Astrocyte (in vitro differentiated cells and primary cell): ENCODE measurements at regions not wholly inside any gene's neighbourhood (a gene's known extent, or its start where the extent isn't known, plus 50 kb on each side); places are given as distances from the start of the nearest gene placed in this dataset.
A peak's percentile ranks its signal among the peaks of the same experiment; 100 is the strongest.
"Not testable (repeated sequence)": the region's sequence is repeated elsewhere in the genome, so short reads cannot be mapped to it uniquely, and the experiment has no call there.

ENCODE experiments used
- DNase-seq: peaks from one replicate; pipeline ENCODE4 v3.0.0-alpha.2; 2010; ENCODE audit warnings: low read depth
- FAIRE-seq: peaks from 2 replicates; lab custom pipeline; 2011; peaks lifted over from hg19 to GRCh38; lab: Jason Lieb, UNC
- H2AFZ ChIP-seq: 2 replicates; pipeline ENCODE4 v1.6.0; 2012; ENCODE audit warnings: low read depth, low read length, inconsistent platforms
- H3K27ac ChIP-seq: 2 replicates; pipeline ENCODE4 v1.5.1; 2011; ENCODE audit warnings: low read depth, low read length, inconsistent platforms
- H3K27me3 ChIP-seq: 2 replicates; pipeline ENCODE4 v1.6.0; 2011; ENCODE audit warnings: low read length, inconsistent platforms; ENCODE audit not compliant: insufficient read depth
- H3K36me3 ChIP-seq: 2 replicates; pipeline ENCODE4 v1.5.1; 2011; ENCODE audit warnings: low read length, inconsistent platforms; ENCODE audit not compliant: insufficient read depth
- H3K4me1 ChIP-seq: 2 replicates; pipeline ENCODE4 v1.5.1; 2011; ENCODE audit warnings: low read length, inconsistent platforms; ENCODE audit not compliant: insufficient read depth
- H3K4me2 ChIP-seq: 2 replicates; pipeline ENCODE4 v1.6.0; 2012; ENCODE audit warnings: low read length, inconsistent platforms
- H3K4me3 ChIP-seq: 2 replicates; pipeline ENCODE4 v1.5.1; 2011; ENCODE audit warnings: low read depth, mild to moderate bottlenecking, low read length, inconsistent platforms; ENCODE audit not compliant: insufficient read depth
- H3K79me2 ChIP-seq: 2 replicates; pipeline ENCODE4 v1.6.0; 2012; ENCODE audit warnings: mild to moderate bottlenecking, low read length, inconsistent platforms; ENCODE audit not compliant: insufficient read depth
- H3K9ac ChIP-seq: 2 replicates; pipeline ENCODE4 v1.6.0; 2012; ENCODE audit warnings: mild to moderate bottlenecking, low read length, inconsistent platforms
- H3K9me3 ChIP-seq: 2 replicates; pipeline ENCODE4 v1.5.1; 2012; ENCODE audit warnings: low read depth, mild to moderate bottlenecking, low read length, inconsistent platforms; ENCODE audit not compliant: insufficient read depth
- H4K20me1 ChIP-seq: 2 replicates; pipeline ENCODE4 v1.6.0; 2012; ENCODE audit warnings: low read length, inconsistent platforms; ENCODE audit not compliant: insufficient read depth
- H3K27ac Mint-ChIP-seq: one replicate; pipeline ENCODE4 v1.8.0; 2021; ENCODE audit warnings: mild to moderate bottlenecking, mixed read lengths; ENCODE audit not compliant: unreplicated experiment
- H3K27me3 Mint-ChIP-seq: one replicate; pipeline ENCODE4 v1.8.0; 2021; ENCODE audit warnings: low read depth, mixed read lengths; ENCODE audit not compliant: unreplicated experiment
- H3K36me3 Mint-ChIP-seq: one replicate; pipeline ENCODE4 v1.8.0; 2021; ENCODE audit warnings: low read depth, mixed read lengths; ENCODE audit not compliant: unreplicated experiment
- H3K4me1 Mint-ChIP-seq: one replicate; pipeline ENCODE4 v1.8.0; 2021; ENCODE audit warnings: low read depth, mixed read lengths; ENCODE audit not compliant: unreplicated experiment
- H3K4me3 Mint-ChIP-seq: one replicate; pipeline ENCODE4 v1.8.0; 2021; ENCODE audit warnings: mild to moderate bottlenecking, moderate library complexity, mixed read lengths; ENCODE audit not compliant: unreplicated experiment
- H3K9me3 Mint-ChIP-seq: one replicate; pipeline ENCODE4 v1.8.0; 2021; ENCODE audit warnings: mild to moderate bottlenecking, mixed read lengths; ENCODE audit not compliant: unreplicated experiment
- CTCF ChIP-seq: IDR thresholded peaks from 2 replicates; pipeline ENCODE4 v1.5.1; 2011; ENCODE audit warnings: low read depth, mild to moderate bottlenecking, inconsistent platforms, low read length, moderate library complexity; ENCODE audit not compliant: insufficient read depth
- EZH2 ChIP-seq: IDR thresholded peaks from 2 replicates; pipeline ENCODE4 v1.6.1; 2012; ENCODE audit warnings: mild to moderate bottlenecking, low read length, inconsistent platforms; ENCODE audit not compliant: insufficient read depth

- no peak overlapping the region for H2AFZ ChIP-seq
- no peaks in the 10 kb centered on the region for H3K79me2 ChIP-seq
- H3K4me1 Mint-ChIP-seq = peaks cover 19% of the 10 kb centered on the region
- no peak overlapping the region for H3K27ac ChIP-seq
- no peak overlapping the region for H3K27ac Mint-ChIP-seq
- no peak for FAIRE-seq
- H3K9me3 Mint-ChIP-seq = no peaks in the 10 kb centered on the region
- H4K20me1 ChIP-seq = no peaks in the 10 kb centered on the region
- no peak overlapping the region for H3K4me3 Mint-ChIP-seq
- no peaks in the 10 kb centered on the region for H3K9me3 ChIP-seq
- no peaks in the 10 kb centered on the region for H3K36me3 ChIP-seq
- H3K36me3 Mint-ChIP-seq = no peaks in the 10 kb centered on the region
- H3K27me3 Mint-ChIP-seq = no peaks in the 10 kb centered on the region
- no peak for TF ChIP-seq EZH2
- no peak for TF ChIP-seq CTCF
- H3K9ac ChIP-seq = no peak overlapping the region
- H3K4me3 ChIP-seq = no peak overlapping the region
- no peak for DNase-seq
- H3K4me1 ChIP-seq = peaks cover 8% of the 10 kb centered on the region
- no peaks in the 10 kb centered on the region for H3K27me3 ChIP-seq
- H3K4me2 ChIP-seq = no peak overlapping the region
Observed at GRCh38 chr14:35212471-35213142, 79.6 kb upstream of the PSMA6 start.

- no peak for DNase-seq
- Mint-ChIP-seq H3K36me3 (no peaks in the 10 kb centered on the region), H3K4me3 (no peak overlapping the region), H3K9me3 (no peaks in the 10 kb centered on the region), H3K27me3 (no peaks in the 10 kb centered on the region), H3K27ac (no peak overlapping the region), H3K4me1 (peaks cover 19% of the 10 kb centered on the region)
- no peaks in the 10 kb centered on the region for H3K9me3 ChIP-seq
- no peaks in the 10 kb centered on the region for H4K20me1 ChIP-seq
- no peak overlapping the region for H3K27ac ChIP-seq
- no peak overlapping the region for H2AFZ ChIP-seq
- no peaks in the 10 kb centered on the region for H3K79me2 ChIP-seq
- no peak overlapping the region for H3K9ac ChIP-seq
- peaks cover 8% of the 10 kb centered on the region for H3K4me1 ChIP-seq
- TF ChIP-seq CTCF (no peak), EZH2 (no peak)
- no peaks in the 10 kb centered on the region for H3K36me3 ChIP-seq
- no peak overlapping the region for H3K4me2 ChIP-seq
- H3K27me3 ChIP-seq = no peaks in the 10 kb centered on the region
- H3K4me3 ChIP-seq = no peak overlapping the region
- no peak for FAIRE-seq
Observed at GRCh38 chr14:35213143-35213788, 78.9 kb upstream of the PSMA6 start.

- peaks cover 8% of the 10 kb centered on the region for H3K4me1 ChIP-seq
- TF ChIP-seq EZH2 = no peak
- no peak for TF ChIP-seq CTCF
- peak overlapping the region; percentile 2 for H3K4me2 ChIP-seq
- no peaks in the 10 kb centered on the region for H3K36me3 Mint-ChIP-seq
- no peak overlapping the region for H2AFZ ChIP-seq
- peak; percentile 93 for FAIRE-seq
- no peaks in the 10 kb centered on the region for H4K20me1 ChIP-seq
- H3K27ac ChIP-seq = peak overlapping the region; percentile 23
- H3K27me3 Mint-ChIP-seq = no peaks in the 10 kb centered on the region
- H3K36me3 ChIP-seq = no peaks in the 10 kb centered on the region
- no peaks in the 10 kb centered on the region for H3K79me2 ChIP-seq
- H3K27me3 ChIP-seq = no peaks in the 10 kb centered on the region
- no peak overlapping the region for H3K4me3 ChIP-seq
- H3K4me3 Mint-ChIP-seq = no peak overlapping the region
- peak; percentile 55 for DNase-seq
- peak overlapping the region; percentile 11 for H3K27ac Mint-ChIP-seq
- H3K4me1 Mint-ChIP-seq = peaks cover 19% of the 10 kb centered on the region
- H3K9me3 ChIP-seq = no peaks in the 10 kb centered on the region
- H3K9me3 Mint-ChIP-seq = no peaks in the 10 kb centered on the region
- H3K9ac ChIP-seq = peak overlapping the region; percentile 3
Observed at GRCh38 chr14:35213869-35214387, 78.3 kb upstream of the PSMA6 start.

GRCh38 chr14:35214402-35214801 lies 77.8 kb upstream of the PSMA6 start:
- not testable (repeated sequence) for DNase-seq

More at GRCh38 chr14:35214402-35214801, 77.8 kb upstream of the PSMA6 start:
- not testable (repeated sequence) for H3K9me3 ChIP-seq, H3K36me3 Mint-ChIP-seq, H4K20me1 ChIP-seq, H3K4me1 ChIP-seq, H2AFZ ChIP-seq, H3K27me3 ChIP-seq, H3K9me3 Mint-ChIP-seq, FAIRE-seq, H3K4me3 ChIP-seq, H3K79me2 ChIP-seq, H3K36me3 ChIP-seq, H3K4me3 Mint-ChIP-seq, H3K27me3 Mint-ChIP-seq
- Histone ChIP-seq H3K4me2 (peak overlapping the region; percentile 2), H3K27ac (peak overlapping the region; percentile 23), H3K9ac (peak overlapping the region; percentile 3)
- peaks cover 19% of the 10 kb centered on the region for H3K4me1 Mint-ChIP-seq
- H3K27ac Mint-ChIP-seq = peak overlapping the region; percentile 11
